Chondrocyte (in vitro differentiated cells): ENCODE measurements at regions not wholly inside any gene's neighbourhood (a gene's known extent, or its start where the extent isn't known, plus 50 kb on each side); places are given as distances from the start of the nearest gene placed in this dataset.
A peak's percentile ranks its signal among the peaks of the same experiment; 100 is the strongest.

Experiments used
- DNase-seq: peaks from one replicate; pipeline ENCODE4 v3.0.0; 2021; ENCODE audit warnings: mixed read lengths, low spot score
- H3K27ac Mint-ChIP-seq: one replicate; pipeline ENCODE4 v1.8.0; 2021; ENCODE audit warnings: mild to moderate bottlenecking, moderate library complexity, mixed read lengths; ENCODE audit not compliant: unreplicated experiment
- H3K27me3 Mint-ChIP-seq: 2 replicates; pipeline ENCODE4 v1.8.0; 2021; ENCODE audit warnings: low read depth, mixed read lengths
- H3K36me3 Mint-ChIP-seq: 2 replicates; pipeline ENCODE4 v1.8.0; 2021; ENCODE audit warnings: low read depth, mixed read lengths
- H3K4me1 Mint-ChIP-seq: 2 replicates; pipeline ENCODE4 v1.8.0; 2021; ENCODE audit warnings: low read depth, mild to moderate bottlenecking, mixed read lengths
- H3K4me3 Mint-ChIP-seq: one replicate; pipeline ENCODE4 v1.8.0; 2021; ENCODE audit warnings: mild to moderate bottlenecking, moderate library complexity, mixed read lengths; ENCODE audit not compliant: unreplicated experiment
- H3K9me3 Mint-ChIP-seq: 2 replicates; pipeline ENCODE4 v1.8.0; 2021; ENCODE audit warnings: low read depth, mixed read lengths
- CTCF ChIP-seq: fragments of 200-600 bp; sonication (generic); IDR thresholded peaks from 2 replicates; pipeline ENCODE4 v1.5.0; 2021; ENCODE audit warnings: antibody characterized with exemption, mild to moderate bottlenecking, moderate library complexity

DNA sequence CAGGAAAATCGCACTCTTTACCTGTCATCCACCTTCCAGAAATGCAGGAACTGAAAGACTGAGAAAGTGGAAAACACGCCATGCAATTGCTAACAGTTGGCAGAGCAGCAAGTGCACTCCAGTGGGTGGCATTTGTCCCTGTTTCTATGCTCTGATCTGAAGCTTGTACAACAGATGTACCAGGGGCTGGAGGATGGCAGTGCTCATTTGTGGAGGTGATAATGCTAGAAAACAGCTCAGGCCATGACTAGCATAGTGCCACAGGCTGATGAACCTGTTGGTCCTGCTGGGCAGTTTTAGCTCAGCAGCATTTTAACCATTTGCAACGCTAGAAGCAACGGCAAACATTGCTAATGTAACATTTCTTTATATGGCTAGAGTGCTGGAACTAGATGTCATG, 199.9 kb upstream of the NRP1 start:
- H3K36me3 Mint-ChIP-seq, result no peaks in the 10 kb centered on the region
- H3K27me3 Mint-ChIP-seq, result peaks cover 3% of the 10 kb centered on the region
- no peak for TF ChIP-seq CTCF
- H3K4me1 Mint-ChIP-seq, result peaks cover 11% of the 10 kb centered on the region
- peaks cover 7% of the 10 kb centered on the region for H3K9me3 Mint-ChIP-seq
- no peak overlapping the region for H3K27ac Mint-ChIP-seq
- H3K4me3 Mint-ChIP-seq, result no peak overlapping the region
- DNase-seq, result no peak

GRCh38 chr10:33533612-33534011, 199.1 kb upstream of the NRP1 start:
- H3K27me3 Mint-ChIP-seq, result peaks cover 3% of the 10 kb centered on the region
- peaks cover 7% of the 10 kb centered on the region for H3K9me3 Mint-ChIP-seq
- H3K36me3 Mint-ChIP-seq, result no peaks in the 10 kb centered on the region
- H3K27ac Mint-ChIP-seq, result no peak overlapping the region
- H3K4me1 Mint-ChIP-seq, result peaks cover 11% of the 10 kb centered on the region
- DNase-seq, result no peak
- TF ChIP-seq CTCF, result no peak
- no peak overlapping the region for H3K4me3 Mint-ChIP-seq

GRCh38 chr10:33532901-33533300, 198.4 kb upstream of the NRP1 start:
- Mint-ChIP-seq H3K27ac (no peak overlapping the region), H3K9me3 (peaks cover 12% of the 10 kb centered on the region), H3K4me3 (no peak overlapping the region), H3K4me1 (peaks cover 11% of the 10 kb centered on the region), H3K36me3 (no peaks in the 10 kb centered on the region), H3K27me3 (peaks cover 3% of the 10 kb centered on the region)
- DNase-seq, result no peak
- TF ChIP-seq CTCF, result no peak

DNA sequence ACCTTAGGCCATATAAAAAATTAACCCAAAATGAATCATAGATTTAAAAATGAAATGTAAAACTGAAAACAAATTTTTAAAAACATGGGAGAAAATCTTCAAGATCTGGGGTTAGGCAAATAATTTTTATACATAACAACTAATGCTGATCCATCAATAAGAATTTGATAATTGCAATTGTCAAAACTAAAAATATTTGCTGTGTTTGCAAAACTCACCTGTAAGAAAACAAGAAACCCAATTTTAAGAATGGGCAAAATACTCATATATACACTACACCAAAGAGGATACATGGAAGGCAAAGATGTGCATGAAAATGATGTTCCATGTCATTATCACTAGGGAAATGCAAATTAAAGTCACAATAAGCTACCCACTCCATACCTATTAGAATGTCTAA, 194.8 kb upstream of the NRP1 start:
- DNase-seq, result no peak
- Mint-ChIP-seq H3K4me1 (peaks cover 7% of the 10 kb centered on the region), H3K4me3 (no peak overlapping the region), H3K27ac (no peak overlapping the region), H3K9me3 (peaks cover 15% of the 10 kb centered on the region), H3K27me3 (peaks cover 3% of the 10 kb centered on the region), H3K36me3 (no peaks in the 10 kb centered on the region)
- TF ChIP-seq CTCF, result no peak

- no peaks in the 10 kb centered on the region for H3K36me3 Mint-ChIP-seq
- DNase-seq, result no peak
- TF ChIP-seq CTCF, result no peak
- peaks cover 27% of the 10 kb centered on the region for H3K4me1 Mint-ChIP-seq
- no peaks in the 10 kb centered on the region for H3K27me3 Mint-ChIP-seq
- H3K4me3 Mint-ChIP-seq, result no peak overlapping the region
- peak overlapping the region; percentile 61 for H3K27ac Mint-ChIP-seq
- peaks cover 10% of the 10 kb centered on the region for H3K9me3 Mint-ChIP-seq
These were observed 190.5 kb upstream of the NRP1 start for GRCh38 chr10:33524966-33525365.
